ENCODE measurements at regions not wholly inside any gene's neighbourhood (a gene's known extent, or its start where the extent isn't known, plus 50 kb on each side); places are given as distances from the start of the nearest gene placed in this dataset.

GRCh38 chr21:36555199-36555800, 75.4 kb upstream of the CLDN14 start:
- no peak for TF ChIP-seq CTCF (IDR thresholded peaks at IDR 0.05; ENCODE audit: low read depth, low read length, missing input control)
- TF ChIP-seq FOXA1 (IDR thresholded peaks at IDR 0.05): no peak
- TF ChIP-seq, protein P1, sequence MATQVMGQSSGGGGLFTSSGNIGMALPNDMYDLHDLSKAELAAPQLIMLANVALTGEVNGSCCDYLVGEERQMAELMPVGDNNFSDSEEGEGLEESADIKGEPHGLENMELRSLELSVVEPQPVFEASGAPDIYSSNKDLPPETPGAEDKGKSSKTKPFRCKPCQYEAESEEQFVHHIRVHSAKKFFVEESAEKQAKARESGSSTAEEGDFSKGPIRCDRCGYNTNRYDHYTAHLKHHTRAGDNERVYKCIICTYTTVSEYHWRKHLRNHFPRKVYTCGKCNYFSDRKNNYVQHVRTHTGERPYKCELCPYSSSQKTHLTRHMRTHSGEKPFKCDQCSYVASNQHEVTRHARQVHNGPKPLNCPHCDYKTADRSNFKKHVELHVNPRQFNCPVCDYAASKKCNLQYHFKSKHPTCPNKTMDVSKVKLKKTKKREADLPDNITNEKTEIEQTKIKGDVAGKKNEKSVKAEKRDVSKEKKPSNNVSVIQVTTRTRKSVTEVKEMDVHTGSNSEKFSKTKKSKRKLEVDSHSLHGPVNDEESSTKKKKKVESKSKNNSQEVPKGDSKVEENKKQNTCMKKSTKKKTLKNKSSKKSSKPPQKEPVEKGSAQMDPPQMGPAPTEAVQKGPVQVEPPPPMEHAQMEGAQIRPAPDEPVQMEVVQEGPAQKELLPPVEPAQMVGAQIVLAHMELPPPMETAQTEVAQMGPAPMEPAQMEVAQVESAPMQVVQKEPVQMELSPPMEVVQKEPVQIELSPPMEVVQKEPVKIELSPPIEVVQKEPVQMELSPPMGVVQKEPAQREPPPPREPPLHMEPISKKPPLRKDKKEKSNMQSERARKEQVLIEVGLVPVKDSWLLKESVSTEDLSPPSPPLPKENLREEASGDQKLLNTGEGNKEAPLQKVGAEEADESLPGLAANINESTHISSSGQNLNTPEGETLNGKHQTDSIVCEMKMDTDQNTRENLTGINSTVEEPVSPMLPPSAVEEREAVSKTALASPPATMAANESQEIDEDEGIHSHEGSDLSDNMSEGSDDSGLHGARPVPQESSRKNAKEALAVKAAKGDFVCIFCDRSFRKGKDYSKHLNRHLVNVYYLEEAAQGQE (IDR thresholded peaks at IDR 0.05): no peak
- no peak for TF ChIP-seq YY1 (IDR thresholded peaks at IDR 0.05)
- TF ChIP-seq TAF1 (conservative IDR thresholded peaks at IDR 0.05): no peak
- no peak for TF ChIP-seq NR2F2 (IDR thresholded peaks at IDR 0.05)
- no peak for TF ChIP-seq ZBTB33 (IDR thresholded peaks at IDR 0.05)
- TF ChIP-seq ATF3 (IDR thresholded peaks at IDR 0.05): no peak
- TF ChIP-seq HNF4G (IDR thresholded peaks at IDR 0.05): no peak
- TF ChIP-seq, protein P2, sequence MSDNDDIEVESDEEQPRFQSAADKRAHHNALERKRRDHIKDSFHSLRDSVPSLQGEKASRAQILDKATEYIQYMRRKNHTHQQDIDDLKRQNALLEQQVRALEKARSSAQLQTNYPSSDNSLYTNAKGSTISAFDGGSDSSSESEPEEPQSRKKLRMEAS (IDR thresholded peaks at IDR 0.05): no peak
- no peak for TF ChIP-seq RXRA (IDR thresholded peaks at IDR 0.05)

Measured in liver (tissue), 3 donors.